Ramos (cell line): ENCODE measurements at regions not wholly inside any gene's neighbourhood (a gene's known extent, or its start where the extent isn't known, plus 50 kb on each side); places are given as distances from the start of the nearest gene placed in this dataset.

Experiments
- in situ Hi-C: fragments of 300-500 bp; cut with MboI; formaldehyde crosslinking; loops from one replicate; pipeline ENCODE4 v1.14.3; 2022; ENCODE audit warnings: low sequenced_read_pairs; ENCODE audit not compliant: unreplicated experiment

- in situ Hi-C loops: no loop called here
Measured at GRCh38 chr13:61765940-61766666, 350.5 kb upstream of the PCDH20 start.

- in situ Hi-C loops: no loop called here
Measured at GRCh38 chr13:61765181-61765742, 349.6 kb upstream of the PCDH20 start.

GRCh38 chr13:61761690-61762089 is 346.0 kb upstream of the PCDH20 start:
- in situ Hi-C loops: no loop called here

- in situ Hi-C loops: no loop called here
Measured at GRCh38 chr13:61760102-61760501, 344.5 kb upstream of the PCDH20 start.

- in situ Hi-C loops: no loop called here
Measured at GRCh38 chr13:61756031-61756430, 340.4 kb upstream of the PCDH20 start.

GRCh38 chr13:61751039-61751438 is 335.4 kb upstream of the PCDH20 start:
- in situ Hi-C loops: no loop called here

- in situ Hi-C loops: no loop called here
Measured at GRCh38 chr13:61738236-61738750, 322.6 kb upstream of the PCDH20 start.

- in situ Hi-C loops: no loop called here
Measured at GRCh38 chr13:61734683-61735082, 319.0 kb upstream of the PCDH20 start.

- in situ Hi-C loops: no loop called here
Measured at GRCh38 chr13:61728471-61728870, 312.8 kb upstream of the PCDH20 start.

GRCh38 chr13:61727767-61728166 is 312.1 kb upstream of the PCDH20 start:
- in situ Hi-C loops: no loop called here

- in situ Hi-C loops: no loop called here
Measured at GRCh38 chr13:61725806-61726205, 310.2 kb upstream of the PCDH20 start.

- in situ Hi-C loops: no loop called here
Measured at GRCh38 chr13:61722119-61722518, 306.5 kb upstream of the PCDH20 start.

- in situ Hi-C loops: no loop called here
Measured at GRCh38 chr13:61712621-61713020, 297.0 kb upstream of the PCDH20 start.

- in situ Hi-C loops: no loop called here
Measured at GRCh38 chr13:61709258-61709657, 293.6 kb upstream of the PCDH20 start.

- in situ Hi-C loops: no loop called here
Measured at GRCh38 chr13:61706899-61707298, 291.2 kb upstream of the PCDH20 start.

- in situ Hi-C loops: no loop called here
Measured at GRCh38 chr13:61700620-61701019, 285.0 kb upstream of the PCDH20 start.

GRCh38 chr13:61700181-61700580 is 284.5 kb upstream of the PCDH20 start:
- in situ Hi-C loops: no loop called here

GRCh38 chr13:61696676-61697075 is 281.0 kb upstream of the PCDH20 start:
- in situ Hi-C loops: no loop called here

GRCh38 chr13:61695147-61695546 is 279.5 kb upstream of the PCDH20 start:
- in situ Hi-C loops: no loop called here

- in situ Hi-C loops: no loop called here
Measured at GRCh38 chr13:61692691-61693090, 277.0 kb upstream of the PCDH20 start.

GRCh38 chr13:61685682-61686012 is 270.0 kb upstream of the PCDH20 start:
- in situ Hi-C loops: no loop called here
